MM.1S (cell line): ENCODE measurements at regions not wholly inside any gene's neighbourhood (a gene's known extent, or its start where the extent isn't known, plus 50 kb on each side); places are given as distances from the start of the nearest gene placed in this dataset.
"Not testable (repeated sequence)": the region's sequence is repeated elsewhere in the genome, so short reads cannot be mapped to it uniquely, and the experiment has no call there.

Source experiments
- DNase-seq: peaks from one replicate; pipeline ENCODE4 v3.0.0-alpha.2; 2015
- H2AFZ ChIP-seq: fragments of 300-600 bp; sonication (generic); 2 replicates; pipeline ENCODE4 v1.6.0; 2016; ENCODE audit warnings: antibody characterized with exemption, low read length
- H3F3A ChIP-seq: fragments of 300-600 bp; sonication (generic); 2 replicates; pipeline ENCODE4 v1.6.1; 2016; ENCODE audit warnings: mild to moderate bottlenecking, antibody characterized with exemption, low read length, moderate library complexity, mixed read lengths; ENCODE audit not compliant: insufficient read depth
- H3K27ac ChIP-seq: fragments of 300-600 bp; sonication (generic); 2 replicates; pipeline ENCODE4 v1.5.1; 2016; ENCODE audit warnings: mild to moderate bottlenecking, low read length
- H3K27me3 ChIP-seq: fragments of 300-600 bp; sonication (generic); replicated peaks from 2 replicates; pipeline ENCODE4 v1.6.0; 2016; ENCODE audit warnings: low read length; ENCODE audit not compliant: insufficient read depth
- H3K36me3 ChIP-seq: fragments of 300-600 bp; sonication (generic); replicated peaks from 2 replicates; pipeline ENCODE4 v1.6.1; 2016; ENCODE audit warnings: mild to moderate bottlenecking, low read length, mixed read lengths; ENCODE audit not compliant: insufficient read depth
- H3K4me1 ChIP-seq: fragments of 300-600 bp; sonication (generic); 2 replicates; pipeline ENCODE4 v1.6.1; 2016; ENCODE audit warnings: low read length, mixed read lengths
- H3K4me2 ChIP-seq: fragments of 300-600 bp; sonication (generic); 2 replicates; pipeline ENCODE4 v1.6.0; 2016; ENCODE audit warnings: low read depth, low read length
- H3K4me3 ChIP-seq: fragments of 300-600 bp; sonication (generic); 2 replicates; pipeline ENCODE4 v1.5.1; 2016; ENCODE audit warnings: low read length, mixed read lengths
- H3K79me2 ChIP-seq: fragments of 300-600 bp; sonication (generic); 2 replicates; pipeline ENCODE4 v1.6.1; 2016; ENCODE audit warnings: mixed run types, low read length, mixed read lengths
- H3K9ac ChIP-seq: fragments of 300-600 bp; sonication (generic); 2 replicates; pipeline ENCODE4 v1.6.1; 2016; ENCODE audit warnings: low read length, mixed read lengths
- H3K9me2 ChIP-seq: fragments of 300-600 bp; sonication (generic); replicated peaks from 2 replicates; pipeline ENCODE4 v1.6.1; 2016; ENCODE audit warnings: mild to moderate bottlenecking, low read length, mixed read lengths; ENCODE audit not compliant: insufficient read depth
- H3K9me3 ChIP-seq: fragments of 300-600 bp; sonication (generic); replicated peaks from 2 replicates; pipeline ENCODE4 v1.6.1; 2016; ENCODE audit warnings: mild to moderate bottlenecking, low read length, mixed read lengths; ENCODE audit not compliant: insufficient read depth
- H4K20me1 ChIP-seq: fragments of 300-600 bp; sonication (generic); 2 replicates; pipeline ENCODE4 v1.6.1; 2016; ENCODE audit warnings: mild to moderate bottlenecking, low read length, moderate library complexity, mixed read lengths; ENCODE audit not compliant: insufficient read depth
- CTCF ChIP-seq: fragments of 300-600 bp; sonication (generic); IDR thresholded peaks from 2 replicates; pipeline ENCODE4 v1.5.1; 2016; ENCODE audit warnings: antibody characterized with exemption, low read length, mixed read lengths
- EZH2 ChIP-seq: fragments of 300-600 bp; sonication (generic); optimal IDR thresholded peaks from 2 replicates; pipeline ENCODE3; 2017; ENCODE audit warnings: low read depth, mild to moderate bottlenecking, antibody characterized with exemption, low read length, mixed read lengths
- EZH2phosphoT487 ChIP-seq: fragments of 300-600 bp; sonication (generic); IDR thresholded peaks from 2 replicates; pipeline ENCODE4 v1.6.1; 2018; ENCODE audit warnings: antibody characterized with exemption, low read length

GRCh38 chr2:118576109-118576855, 271.2 kb downstream of the EN1 start:
- Histone ChIP-seq H3K4me2 (no peak overlapping the region), H3F3A (no peaks in the 10 kb centered on the region), H3K4me1 (no peaks in the 10 kb centered on the region), H3K9me2 (no peaks in the 10 kb centered on the region), H3K27ac (no peak overlapping the region), H3K9me3 (no peaks in the 10 kb centered on the region), H3K9ac (no peak overlapping the region), H4K20me1 (no peaks in the 10 kb centered on the region), H3K36me3 (no peaks in the 10 kb centered on the region), H3K79me2 (no peaks in the 10 kb centered on the region), H3K27me3 (no peaks in the 10 kb centered on the region), H2AFZ (no peak overlapping the region), H3K4me3 (no peak overlapping the region)
- TF ChIP-seq EZH2phosphoT487 (no peak), EZH2 (no peak), CTCF (no peak)
- no peak for DNase-seq

GRCh38 chr2:118572380-118572779, 275.1 kb downstream of the EN1 start:
- H3K27me3 ChIP-seq, DNase-seq: not testable (repeated sequence)

GRCh38 chr2:118569876-118570535, 277.4 kb downstream of the EN1 start:
- H2AFZ ChIP-seq: no peak overlapping the region
- no peak overlapping the region for H3K4me2 ChIP-seq
- no peak overlapping the region for H3K4me3 ChIP-seq
- no peaks in the 10 kb centered on the region for H3F3A ChIP-seq
- no peaks in the 10 kb centered on the region for H3K27me3 ChIP-seq
- H3K36me3 ChIP-seq: no peaks in the 10 kb centered on the region
- no peaks in the 10 kb centered on the region for H3K9me3 ChIP-seq
- H4K20me1 ChIP-seq: no peaks in the 10 kb centered on the region
- no peak overlapping the region for H3K27ac ChIP-seq
- no peaks in the 10 kb centered on the region for H3K9me2 ChIP-seq
- no peak overlapping the region for H3K9ac ChIP-seq
- H3K79me2 ChIP-seq: no peaks in the 10 kb centered on the region
- DNase-seq: no peak
- TF ChIP-seq CTCF (no peak), EZH2 (no peak), EZH2phosphoT487 (no peak)
- H3K4me1 ChIP-seq: no peaks in the 10 kb centered on the region

More at GRCh38 chr2:118572380-118572779, 275.1 kb downstream of the EN1 start:
- H3K9me2 ChIP-seq, H3K9me3 ChIP-seq, H3K4me1 ChIP-seq, H3K4me2 ChIP-seq, H3F3A ChIP-seq, H3K9ac ChIP-seq, H4K20me1 ChIP-seq, H3K4me3 ChIP-seq, H3K79me2 ChIP-seq, H3K36me3 ChIP-seq, H2AFZ ChIP-seq, H3K27ac ChIP-seq: not testable (repeated sequence)

GRCh38 chr2:118568700-118569099, 278.7 kb downstream of the EN1 start:
- no peaks in the 10 kb centered on the region for H3K36me3 ChIP-seq
- H3K4me1 ChIP-seq: no peaks in the 10 kb centered on the region
- H3K9me3 ChIP-seq: no peaks in the 10 kb centered on the region
- H4K20me1 ChIP-seq: no peaks in the 10 kb centered on the region
- H3K27me3 ChIP-seq: no peaks in the 10 kb centered on the region
- H2AFZ ChIP-seq: no peak overlapping the region
- H3K4me3 ChIP-seq: no peak overlapping the region
- no peak overlapping the region for H3K4me2 ChIP-seq
- DNase-seq: no peak
- no peak for TF ChIP-seq CTCF
- TF ChIP-seq EZH2phosphoT487: no peak
- TF ChIP-seq EZH2: no peak
- H3F3A ChIP-seq: no peaks in the 10 kb centered on the region
- H3K79me2 ChIP-seq: no peaks in the 10 kb centered on the region
- no peaks in the 10 kb centered on the region for H3K9me2 ChIP-seq
- no peak overlapping the region for H3K27ac ChIP-seq
- no peak overlapping the region for H3K9ac ChIP-seq
